ENCODE measurements at regions not wholly inside any gene's neighbourhood (a gene's known extent, or its start where the extent isn't known, plus 50 kb on each side); places are given as distances from the start of the nearest gene placed in this dataset.

- DNase-seq = no peak
These were observed 55.3 kb upstream of the LY86 start for GRCh38 chr6:6533176-6533575.

- DNase-seq = no peak
These were observed 54.1 kb upstream of the LY86 start for GRCh38 chr6:6534399-6534798.

DNA sequence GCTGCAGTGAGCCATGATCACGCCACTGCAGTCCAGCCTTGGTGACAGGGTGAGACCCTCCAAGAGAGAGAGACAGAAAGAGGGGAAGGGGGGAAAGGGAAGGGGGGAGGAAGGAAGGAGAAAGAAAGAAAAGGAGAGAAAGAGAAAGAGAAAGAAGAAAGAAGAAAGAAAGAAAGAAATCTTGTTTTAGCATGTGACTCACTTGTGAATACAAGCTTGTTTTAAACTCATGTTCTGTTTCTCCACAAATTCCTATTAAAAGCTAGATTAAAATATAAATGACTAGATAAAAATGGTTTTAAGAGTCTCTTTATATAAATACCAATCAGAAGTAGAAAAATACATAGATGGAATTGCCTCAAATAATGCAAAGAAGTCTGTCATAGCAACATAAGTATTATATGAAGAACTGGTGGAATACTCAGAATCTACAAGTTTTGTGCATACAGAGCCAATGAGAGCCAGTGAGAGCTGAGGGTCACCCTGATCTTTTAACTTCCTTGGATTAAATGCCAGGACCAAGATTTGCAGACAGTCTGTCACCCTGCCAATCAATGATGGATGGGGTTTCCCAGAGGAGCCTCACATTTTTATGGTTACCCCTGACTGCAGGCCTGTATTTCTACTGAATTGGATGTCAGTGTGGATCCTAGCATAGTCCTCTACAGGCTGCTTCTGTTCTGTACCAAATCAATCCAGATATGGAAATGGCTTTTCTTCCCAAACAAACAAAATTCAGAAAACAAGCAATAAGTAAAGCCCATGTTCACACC lies 50.8 kb upstream of the LY86 start:
- DNase-seq = no peak

DNA sequence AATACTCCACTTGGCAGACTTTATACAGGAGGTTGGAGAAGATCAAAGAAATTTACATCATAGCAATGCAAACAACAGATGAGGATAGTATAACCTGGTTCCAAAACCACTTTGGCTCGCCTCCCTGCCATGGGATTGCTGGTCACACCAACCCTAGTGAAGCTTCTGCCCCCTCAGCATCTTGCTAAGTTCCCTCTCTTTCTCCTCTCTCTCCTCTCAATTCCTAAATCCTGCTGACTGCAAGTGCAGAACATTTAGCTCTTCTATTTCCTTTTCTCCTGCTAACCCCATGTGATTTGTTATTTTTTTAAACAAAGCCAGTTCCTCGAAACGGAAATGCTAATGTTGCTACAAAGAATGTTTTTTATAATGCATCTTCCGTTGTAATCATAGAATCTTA lies 50.3 kb upstream of the LY86 start:
- no peak for DNase-seq

Measured in stimulated activated CD4-positive, alpha-beta T cell treated with anti-CD3 and anti-CD28 coated beads, Interleukin-1b, Interleukin-23, amount 100 ng/mL, for 48 hours (primary cell).